ENCODE measurements at regions not wholly inside any gene's neighbourhood (a gene's known extent, or its start where the extent isn't known, plus 50 kb on each side); places are given as distances from the start of the nearest gene placed in this dataset.

GRCh38 chr15:62464705-62465104 is 299.6 kb upstream of the C2CD4B start:
- ChIA-PET CTCF (interaction anchor here (0.6 kb wide), 1 partner anchor 33 kb away, joined by 3 read pairs; no protein-coding TSS in a partner anchor), POLR2A (ENCODE audit: low non-redundant PET) (interaction anchor here (0.6 kb wide), 1 partner anchor 37 kb away, joined by 3 read pairs; no protein-coding TSS in a partner anchor)
- no peak overlapping the region for H3K27ac ChIP-seq (ENCODE audit: low read depth, low read length, poor library complexity, severe bottlenecking)
- peak; percentile 75 for DNase-seq (ENCODE audit: low spot score)
- H3K9me3 ChIP-seq (ENCODE audit: low read depth, low read length, poor library complexity, severe bottlenecking) = no peaks in the 10 kb centered on the region
- no peaks in the 10 kb centered on the region for H3K27me3 ChIP-seq (replicated peaks; ENCODE audit: insufficient read depth, low read depth, low read length, poor library complexity)
- H3K4me3 ChIP-seq (ENCODE audit: low read depth, low read length, poor library complexity, severe bottlenecking) = no peak overlapping the region
- no TSS peak for BruUV-seq (replicated peaks)
- TF ChIP-seq EZH2 (IDR thresholded peaks at IDR 0.05; ENCODE audit: borderline replicate concordance, low read depth, low read length, poor library complexity, severe bottlenecking) = no peak
- intact Hi-C loops (cut with micrococcal nuclease; ENCODE audit: unreplicated experiment) = no loop called here
- no peaks in the 10 kb centered on the region for H3K36me3 ChIP-seq (ENCODE audit: insufficient read depth, low read length, poor library complexity, severe bottlenecking)
- peaks cover 38% of the 10 kb centered on the region for H3K4me1 ChIP-seq (ENCODE audit: insufficient read depth, low read length, poor library complexity, severe bottlenecking)

GRCh38 chr15:62465173-62465572 is 300.1 kb upstream of the C2CD4B start:
- no peaks in the 10 kb centered on the region for H3K9me3 ChIP-seq (ENCODE audit: low read depth, low read length, poor library complexity, severe bottlenecking)
- peaks cover 39% of the 10 kb centered on the region for H3K4me1 ChIP-seq (ENCODE audit: insufficient read depth, low read length, poor library complexity, severe bottlenecking)
- no peaks in the 10 kb centered on the region for H3K36me3 ChIP-seq (ENCODE audit: insufficient read depth, low read length, poor library complexity, severe bottlenecking)
- intact Hi-C loops (cut with micrococcal nuclease; ENCODE audit: unreplicated experiment) = no loop called here
- CTCF ChIA-PET = no interaction called here
- no TSS peak for BruUV-seq (replicated peaks)
- DNase-seq (ENCODE audit: low spot score) = no peak
- POLR2A ChIA-PET (ENCODE audit: low non-redundant PET) = no interaction called here
- H3K27ac ChIP-seq (ENCODE audit: low read depth, low read length, poor library complexity, severe bottlenecking) = no peak overlapping the region
- H3K4me3 ChIP-seq (ENCODE audit: low read depth, low read length, poor library complexity, severe bottlenecking) = no peak overlapping the region
- H3K27me3 ChIP-seq (replicated peaks; ENCODE audit: insufficient read depth, low read depth, low read length, poor library complexity) = no peaks in the 10 kb centered on the region
- TF ChIP-seq CTCF (conservative IDR thresholded peaks at IDR 0.05; ENCODE audit: low read depth, low read length) (no peak), EZH2 (IDR thresholded peaks at IDR 0.05; ENCODE audit: borderline replicate concordance, low read depth, low read length, poor library complexity, severe bottlenecking) (no peak)

- no peaks in the 10 kb centered on the region for H3K27me3 ChIP-seq (replicated peaks; ENCODE audit: insufficient read depth, low read depth, low read length, poor library complexity)
- ChIA-PET POLR2A (ENCODE audit: low non-redundant PET) (no interaction called here), CTCF (no interaction called here)
- peaks cover 38% of the 10 kb centered on the region for H3K4me1 ChIP-seq (ENCODE audit: insufficient read depth, low read length, poor library complexity, severe bottlenecking)
- no TSS peak for BruUV-seq (replicated peaks)
- H3K27ac ChIP-seq (ENCODE audit: low read depth, low read length, poor library complexity, severe bottlenecking) = no peak overlapping the region
- no peak overlapping the region for H3K4me3 ChIP-seq (ENCODE audit: low read depth, low read length, poor library complexity, severe bottlenecking)
- intact Hi-C loops (cut with micrococcal nuclease; ENCODE audit: unreplicated experiment) = no loop called here
- no peaks in the 10 kb centered on the region for H3K36me3 ChIP-seq (ENCODE audit: insufficient read depth, low read length, poor library complexity, severe bottlenecking)
- no peak for TF ChIP-seq CTCF (conservative IDR thresholded peaks at IDR 0.05; ENCODE audit: low read depth, low read length)
- no peak for TF ChIP-seq EZH2 (IDR thresholded peaks at IDR 0.05; ENCODE audit: borderline replicate concordance, low read depth, low read length, poor library complexity, severe bottlenecking)
- no peak for DNase-seq (ENCODE audit: low spot score)
- no peaks in the 10 kb centered on the region for H3K9me3 ChIP-seq (ENCODE audit: low read depth, low read length, poor library complexity, severe bottlenecking)
Measured at GRCh38 chr15:62469478-62469873, 304.4 kb upstream of the C2CD4B start.

All from A673 (cell line).